HEK293T (cell line): ENCODE measurements at regions not wholly inside any gene's neighbourhood (a gene's known extent, or its start where the extent isn't known, plus 50 kb on each side); places are given as distances from the start of the nearest gene placed in this dataset.

Experiments
- CTCF ChIA-PET: fragments of 350-600 bp; formaldehyde crosslinking; extraction: SDS; loops from one replicate; lab custom pipeline; 2021; ENCODE audit warnings: antibody characterized with exemption, inconsistent platforms; lab: Yijun Ruan, JAX
- POLR2A ChIA-PET: fragments of 350-600 bp; formaldehyde crosslinking; extraction: SDS; loops from one replicate; lab custom pipeline; 2020; ENCODE audit warnings: antibody characterized with exemption, inconsistent platforms; lab: Yijun Ruan, JAX
- DNase-seq: peaks from one replicate; pipeline ENCODE4 v3.0.0; 2012; ENCODE audit warnings: mixed read lengths; ENCODE audit errors: extremely low spot score
- ARNT ChIP-seq: fragments of 450-650 bp; IDR thresholded peaks from 2 replicates; pipeline ENCODE4 v1.6.1; 2017; ENCODE audit warnings: mild to moderate bottlenecking
- BHLHE40 ChIP-seq: fragments of 450-650 bp; IDR thresholded peaks from 2 replicates; pipeline ENCODE4 v1.6.1; 2016; ENCODE audit warnings: mild to moderate bottlenecking, moderate library complexity, borderline replicate concordance
- CTBP1 ChIP-seq: fragments of 450-650 bp; IDR thresholded peaks from 2 replicates; pipeline ENCODE4 v1.6.1; 2016; ENCODE audit warnings: borderline replicate concordance
- ELF4 ChIP-seq: fragments of 450-650 bp; IDR thresholded peaks from 2 replicates; pipeline ENCODE4 v1.6.1; 2017; ENCODE audit warnings: antibody characterized with exemption
- FOXA1 ChIP-seq: fragments of 450-650 bp; IDR thresholded peaks from 2 replicates; pipeline ENCODE4 v1.6.1; 2016; ENCODE audit warnings: mild to moderate bottlenecking
- FOXK2 ChIP-seq: fragments of 450-650 bp; IDR thresholded peaks from 2 replicates; pipeline ENCODE4 v1.6.1; 2016; ENCODE audit warnings: mild to moderate bottlenecking
- FOXM1 ChIP-seq: fragments of 450-650 bp; IDR thresholded peaks from 2 replicates; pipeline ENCODE4 v1.6.1; 2017; ENCODE audit warnings: mild to moderate bottlenecking, borderline replicate concordance
- HDGF ChIP-seq: fragments of 450-650 bp; IDR thresholded peaks from 2 replicates; pipeline ENCODE4 v1.6.1; 2017; ENCODE audit warnings: antibody characterized with exemption, borderline replicate concordance
- L3MBTL2 ChIP-seq: fragments of 450-650 bp; conservative IDR thresholded peaks from 2 replicates; pipeline ENCODE4 v1.6.1; 2016; ENCODE audit warnings: mild to moderate bottlenecking
- LEF1 ChIP-seq: fragments of 450-650 bp; IDR thresholded peaks from 2 replicates; pipeline ENCODE4 v1.6.1; 2017; ENCODE audit warnings: mild to moderate bottlenecking, borderline replicate concordance
- NFRKB ChIP-seq: fragments of 450-650 bp; IDR thresholded peaks from 2 replicates; pipeline ENCODE4 v1.6.1; 2016; ENCODE audit warnings: mild to moderate bottlenecking, moderate library complexity
- SP1 ChIP-seq: fragments of 450-650 bp; IDR thresholded peaks from 2 replicates; pipeline ENCODE4 v1.6.1; 2017
- SUZ12 ChIP-seq: fragments of 450-650 bp; IDR thresholded peaks from 2 replicates; pipeline ENCODE4 v1.6.1; 2016; ENCODE audit warnings: mild to moderate bottlenecking
- TARDBP ChIP-seq: fragments of 450-650 bp; IDR thresholded peaks from 2 replicates; pipeline ENCODE4 v1.6.1; 2016
- ZNF384 ChIP-seq: fragments of 450-650 bp; IDR thresholded peaks from 2 replicates; pipeline ENCODE4 v1.6.1; 2016
- TF ChIP-seq, protein P1 (sequence below): fragments of 450-650 bp; IDR thresholded peaks from 2 replicates; pipeline ENCODE4 v1.6.1; 2016

DNA sequence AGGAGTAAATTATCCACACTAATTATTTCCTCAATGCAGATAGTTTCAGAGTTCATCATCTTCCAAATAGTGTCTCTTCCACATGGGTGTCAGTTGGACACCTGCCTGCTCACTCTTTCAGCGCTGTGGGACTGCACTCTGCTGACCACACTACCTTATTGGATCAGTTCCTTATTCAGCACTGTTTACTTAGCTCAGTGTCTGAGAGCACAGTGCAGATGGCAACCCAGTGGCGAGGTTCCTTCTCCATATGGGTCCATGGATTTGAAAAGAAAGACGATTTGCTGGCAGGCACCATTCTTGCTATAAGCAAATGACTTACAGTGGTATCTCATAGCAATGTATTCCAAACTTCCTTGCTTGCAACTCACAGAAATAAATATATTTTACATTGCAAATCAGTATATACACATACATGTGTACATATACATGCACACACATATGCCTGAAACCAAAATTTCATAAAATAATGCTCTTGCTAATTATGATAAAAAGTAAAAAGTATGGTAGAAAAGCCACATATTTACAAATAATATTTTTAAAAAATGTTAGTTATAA lies 354.8 kb downstream of the INSIG2 start:
- CTCF ChIA-PET, result no interaction called here
- no peak for TF ChIP-seq ELF4
- POLR2A ChIA-PET, result no interaction called here
- DNase-seq, result no peak

DNA sequence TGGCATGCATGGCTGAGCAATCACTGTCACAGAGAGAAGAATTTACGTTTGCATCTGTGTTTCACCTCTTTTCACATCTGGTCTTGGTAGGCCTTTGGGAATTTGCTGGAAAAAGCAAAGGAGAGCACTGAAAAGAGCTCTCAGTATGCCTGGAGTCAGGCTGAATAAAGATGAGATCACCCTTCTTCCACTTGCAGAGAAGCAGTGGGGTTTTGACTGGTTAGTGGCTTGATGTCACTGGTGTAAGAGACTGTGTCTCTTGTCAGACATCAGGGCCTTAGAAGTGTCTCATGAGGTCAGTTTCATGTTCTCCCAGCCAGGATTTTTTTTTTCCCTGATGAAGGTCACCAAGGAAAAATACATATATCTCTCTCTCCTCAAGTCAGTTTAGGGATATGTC lies 353.8 kb downstream of the INSIG2 start:
- ChIA-PET POLR2A (no interaction called here), CTCF (no interaction called here)
- no peak for DNase-seq
- TF ChIP-seq FOXA1, result no peak
- TF ChIP-seq TARDBP, result no peak
- TF ChIP-seq HDGF, result no peak
- TF ChIP-seq SP1, result no peak
- TF ChIP-seq FOXM1, result no peak
- no peak for TF ChIP-seq L3MBTL2
- TF ChIP-seq SUZ12, result no peak
- TF ChIP-seq CTBP1, result no peak
- TF ChIP-seq LEF1, result no peak
- no peak for TF ChIP-seq BHLHE40
- TF ChIP-seq FOXK2, result no peak

DNA sequence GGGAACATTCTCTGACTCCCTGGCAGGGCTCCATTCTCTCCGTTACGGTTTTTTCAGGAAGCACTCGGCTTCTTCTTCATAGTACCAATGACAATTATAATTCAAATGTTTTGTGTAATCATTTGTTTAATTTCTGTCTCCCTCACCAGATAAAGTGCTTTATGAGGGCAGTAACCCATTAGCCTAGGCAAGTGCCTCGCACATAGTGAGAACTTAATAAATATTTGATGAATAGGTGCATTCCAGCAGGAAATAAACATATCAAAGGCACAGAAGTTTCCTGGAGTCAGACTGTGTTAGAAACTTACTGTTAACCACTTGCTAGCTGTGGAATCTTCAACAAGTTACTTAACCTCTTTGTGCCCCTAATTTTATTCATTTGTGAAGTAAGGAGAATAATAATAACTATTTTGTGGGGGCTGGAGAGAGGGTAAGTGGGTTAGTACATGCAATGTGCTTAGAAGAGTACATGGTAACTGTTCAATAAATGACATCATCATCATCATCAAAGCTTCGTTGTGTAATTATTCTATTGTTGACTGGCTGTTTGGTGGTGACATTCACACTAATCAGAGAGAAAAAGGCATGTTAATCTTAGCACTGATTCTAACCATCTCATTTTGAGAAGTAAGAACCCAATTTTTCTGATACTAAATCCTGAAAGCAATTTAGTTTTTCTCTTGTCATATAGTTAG lies 352.3 kb downstream of the INSIG2 start:
- CTCF ChIA-PET, result no interaction called here
- no peak for DNase-seq
- TF ChIP-seq TARDBP (no peak), ARNT (no peak), LEF1 (no peak), FOXA1 (no peak), ZNF384 (no peak), FOXK2 (no peak), HDGF (no peak), NFRKB (no peak), CTBP1 (no peak)
- TF ChIP-seq, protein P1, sequence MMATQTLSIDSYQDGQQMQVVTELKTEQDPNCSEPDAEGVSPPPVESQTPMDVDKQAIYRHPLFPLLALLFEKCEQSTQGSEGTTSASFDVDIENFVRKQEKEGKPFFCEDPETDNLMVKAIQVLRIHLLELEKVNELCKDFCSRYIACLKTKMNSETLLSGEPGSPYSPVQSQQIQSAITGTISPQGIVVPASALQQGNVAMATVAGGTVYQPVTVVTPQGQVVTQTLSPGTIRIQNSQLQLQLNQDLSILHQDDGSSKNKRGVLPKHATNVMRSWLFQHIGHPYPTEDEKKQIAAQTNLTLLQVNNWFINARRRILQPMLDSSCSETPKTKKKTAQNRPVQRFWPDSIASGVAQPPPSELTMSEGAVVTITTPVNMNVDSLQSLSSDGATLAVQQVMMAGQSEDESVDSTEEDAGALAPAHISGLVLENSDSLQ, result no peak
- POLR2A ChIA-PET, result no interaction called here

DNA sequence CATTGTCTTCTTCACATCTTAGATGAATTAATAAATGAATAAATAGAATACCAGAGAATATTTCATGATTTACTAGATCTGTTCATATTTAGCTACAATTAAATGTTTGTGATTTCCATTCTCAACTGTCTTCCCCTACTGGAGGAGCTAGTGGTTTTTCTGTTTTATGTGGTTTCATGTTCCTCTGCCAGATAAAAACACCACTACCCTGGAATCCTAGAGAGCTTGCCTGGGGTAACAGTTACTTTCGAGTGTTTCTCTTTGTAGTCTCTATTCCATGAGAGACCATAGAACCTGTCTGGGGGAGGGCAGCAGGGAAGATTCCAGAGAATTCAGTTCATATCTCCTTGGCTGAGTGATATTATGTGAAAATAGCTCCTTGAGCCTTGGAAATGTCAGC lies 349.2 kb downstream of the INSIG2 start:
- no peak for TF ChIP-seq L3MBTL2
- no peak for TF ChIP-seq ARNT
- TF ChIP-seq CTBP1, result no peak
- no peak for TF ChIP-seq SP1
- no peak for TF ChIP-seq ELF4
- TF ChIP-seq FOXM1, result no peak
- TF ChIP-seq FOXK2, result no peak
- no peak for TF ChIP-seq TARDBP
- no peak for TF ChIP-seq LEF1
- TF ChIP-seq HDGF, result no peak
- TF ChIP-seq, protein P1, result no peak
- TF ChIP-seq NFRKB, result no peak
- TF ChIP-seq ZNF384, result no peak
- no peak for TF ChIP-seq FOXA1
- no peak for TF ChIP-seq BHLHE40
- TF ChIP-seq SUZ12, result no peak
- DNase-seq, result no peak
- POLR2A ChIA-PET, result no interaction called here
- CTCF ChIA-PET, result no interaction called here

DNA sequence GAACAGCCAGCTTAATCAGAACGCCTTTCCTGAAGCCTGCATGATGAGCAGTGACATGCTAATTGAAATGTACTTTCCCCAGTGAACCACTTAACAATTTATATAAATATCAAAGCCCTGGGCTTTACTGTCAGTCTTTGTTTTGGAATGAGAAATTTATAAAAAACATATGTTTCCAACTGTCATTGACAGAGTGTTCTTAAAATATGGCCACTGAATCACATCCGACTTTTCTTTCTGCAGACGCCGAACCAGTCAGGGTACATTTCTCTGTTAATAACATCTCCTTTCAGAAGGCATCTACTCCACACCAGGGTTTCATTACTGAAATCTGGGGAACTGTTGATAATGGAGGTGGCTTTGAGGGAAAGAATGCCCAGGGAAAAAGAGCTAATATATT lies 343.7 kb downstream of the INSIG2 start:
- no peak for DNase-seq
- CTCF ChIA-PET, result interaction anchor here (0.9 to 1.2 kb wide), 2 partner anchors 8 to 13 kb away, joined by 3 read pairs; no protein-coding TSS in a partner anchor
- no peak for TF ChIP-seq BHLHE40
- TF ChIP-seq FOXM1, result no peak
- TF ChIP-seq HDGF, result no peak
- POLR2A ChIA-PET, result no interaction called here

DNA sequence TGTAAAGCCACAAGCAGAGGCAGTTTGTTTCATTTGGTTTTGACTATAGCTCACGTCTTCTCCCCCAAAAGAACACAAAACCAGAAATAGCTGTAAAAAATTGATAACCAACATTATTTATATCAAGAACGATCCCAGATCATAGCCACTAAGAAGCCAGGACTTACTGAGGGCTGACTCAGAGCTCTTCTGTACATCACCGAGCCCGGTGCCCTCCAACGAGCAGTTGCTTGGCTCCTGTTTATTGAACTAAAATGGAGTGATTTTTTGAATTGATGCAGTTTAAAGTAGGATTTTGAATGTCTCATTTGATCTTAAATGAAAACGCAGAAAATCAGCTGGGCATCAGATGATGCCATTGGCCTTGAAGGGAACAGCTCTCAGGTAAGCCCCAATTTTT lies 343.3 kb downstream of the INSIG2 start:
- no peak for TF ChIP-seq BHLHE40
- no peak for TF ChIP-seq FOXK2
- TF ChIP-seq FOXA1, result no peak
- no peak for TF ChIP-seq HDGF
- TF ChIP-seq ARNT, result no peak
- no peak for TF ChIP-seq TARDBP
- no peak for TF ChIP-seq CTBP1
- TF ChIP-seq, protein P1, result no peak
- no peak for TF ChIP-seq SUZ12
- ChIA-PET POLR2A (no interaction called here), CTCF (interaction anchor here (0.9 to 1.2 kb wide), 2 partner anchors 8 to 12 kb away, joined by 3 read pairs; no protein-coding TSS in a partner anchor)
- DNase-seq, result no peak

DNA sequence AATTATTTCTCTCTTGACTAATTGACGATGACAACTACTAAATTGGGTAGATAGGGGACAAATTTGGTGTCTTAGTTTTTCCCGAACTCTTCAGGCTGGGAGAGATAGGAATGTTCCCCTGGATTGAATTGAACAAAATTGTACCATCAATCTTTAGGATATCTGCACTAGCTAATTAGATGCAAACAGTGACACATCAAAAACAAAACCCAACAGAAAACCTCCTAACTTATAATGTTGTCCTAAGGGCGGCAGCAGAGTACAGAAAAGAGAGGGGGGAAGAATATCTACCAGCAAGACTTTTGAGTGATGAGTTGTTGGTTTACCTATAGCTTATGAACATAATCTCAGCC lies 342.9 kb downstream of the INSIG2 start:
- POLR2A ChIA-PET, result no interaction called here
- CTCF ChIA-PET, result interaction anchor here (0.9 to 1.2 kb wide), 2 partner anchors 9 to 12 kb away, joined by 3 read pairs; no protein-coding TSS in a partner anchor
- TF ChIP-seq ELF4 (no peak), TARDBP (no peak), SP1 (no peak), SUZ12 (no peak), L3MBTL2 (no peak), ZNF384 (no peak)
- TF ChIP-seq, protein P1, result no peak
- DNase-seq, result peak; percentile 13
